SU-DHL-6 (cell line): ENCODE measurements at regions not wholly inside any gene's neighbourhood (a gene's known extent, or its start where the extent isn't known, plus 50 kb on each side); places are given as distances from the start of the nearest gene placed in this dataset.

Source experiments
- H2AFZ ChIP-seq: fragments of 200-600 bp; sonication (generic); 2 replicates; pipeline ENCODE4 v1.6.1; 2014; ENCODE audit warnings: low read depth, mild to moderate bottlenecking, moderate library complexity, mixed read lengths, antibody characterized with exemption, low read length; ENCODE audit not compliant: severe bottlenecking
- H3F3A ChIP-seq: fragments of 200-600 bp; shearing (Covaris generic); 2 replicates; pipeline ENCODE4 v1.6.0; 2016; ENCODE audit warnings: antibody characterized with exemption, mild to moderate bottlenecking; ENCODE audit not compliant: insufficient read depth
- H3K27ac ChIP-seq: fragments of 200-600 bp; sonication (generic); 2 replicates; pipeline ENCODE4 v1.5.1; 2016; ENCODE audit warnings: low read depth, mild to moderate bottlenecking, low read length, moderate library complexity, mixed read lengths
- H3K27me3 ChIP-seq: fragments of 200-600 bp; sonication (generic), shearing (Covaris generic); 2 replicates; pipeline ENCODE4 v1.6.0; 2014; ENCODE audit warnings: mild to moderate bottlenecking, low read length
- H3K36me3 ChIP-seq: fragments of 200-600 bp; sonication (generic); 2 replicates; pipeline ENCODE4 v1.6.1; 2014; ENCODE audit warnings: mild to moderate bottlenecking, low read length, mixed read lengths
- H3K4me2 ChIP-seq: fragments of 300-600, 200-600 bp; shearing (Covaris generic), sonication (generic); 2 replicates; pipeline ENCODE4 v1.6.0; 2014; ENCODE audit warnings: low read length, low read depth, mild to moderate bottlenecking; ENCODE audit not compliant: poor library complexity, severe bottlenecking
- H3K4me3 ChIP-seq: fragments of 200-600 bp; sonication (generic); 2 replicates; pipeline ENCODE4 v1.5.1; 2014; ENCODE audit warnings: antibody characterized with exemption, low read length, mild to moderate bottlenecking, mixed read lengths; ENCODE audit not compliant: insufficient read depth, poor library complexity, severe bottlenecking
- H3K79me2 ChIP-seq: fragments of 200-600 bp; sonication (generic); 2 replicates; pipeline ENCODE4 v1.6.1; 2014; ENCODE audit warnings: mild to moderate bottlenecking, low read length, moderate library complexity; ENCODE audit not compliant: insufficient read depth
- H3K9ac ChIP-seq: fragments of 200-600 bp; sonication (generic); 2 replicates; pipeline ENCODE4 v1.7.0; 2014; ENCODE audit warnings: mild to moderate bottlenecking, low read length
- H3K9me2 ChIP-seq: fragments of 200-600 bp; sonication (generic); replicated peaks from 2 replicates; pipeline ENCODE4 v1.6.1; 2014; ENCODE audit warnings: low read length; ENCODE audit not compliant: insufficient read depth
- H3K9me3 ChIP-seq: fragments of 200-600 bp; sonication (generic); 2 replicates; pipeline ENCODE4 v1.6.1; 2014; ENCODE audit warnings: low read length, mixed read lengths; ENCODE audit not compliant: insufficient read depth
- H4K20me1 ChIP-seq: fragments of 200-600 bp; sonication (generic); 2 replicates; pipeline ENCODE4 v1.6.1; 2014; ENCODE audit warnings: low read depth, mild to moderate bottlenecking, antibody characterized with exemption, low read length, moderate library complexity, mixed read lengths
- EZH2phosphoT487 ChIP-seq: fragments of 200-600 bp; sonication (generic), shearing (Covaris generic); conservative IDR thresholded peaks from 2 replicates; pipeline ENCODE4 v1.6.1; 2018; ENCODE audit warnings: mild to moderate bottlenecking, antibody characterized with exemption, low read length, moderate library complexity, mixed read lengths
- TF ChIP-seq, protein P1 (sequence below): fragments of 200-600 bp; sonication (generic); IDR thresholded peaks from one replicate; pipeline ENCODE4 v1.5.1; 2017; ENCODE audit warnings: antibody characterized with exemption, mild to moderate bottlenecking, low read length, moderate library complexity; ENCODE audit not compliant: insufficient read depth, poor library complexity, severe bottlenecking

DNA sequence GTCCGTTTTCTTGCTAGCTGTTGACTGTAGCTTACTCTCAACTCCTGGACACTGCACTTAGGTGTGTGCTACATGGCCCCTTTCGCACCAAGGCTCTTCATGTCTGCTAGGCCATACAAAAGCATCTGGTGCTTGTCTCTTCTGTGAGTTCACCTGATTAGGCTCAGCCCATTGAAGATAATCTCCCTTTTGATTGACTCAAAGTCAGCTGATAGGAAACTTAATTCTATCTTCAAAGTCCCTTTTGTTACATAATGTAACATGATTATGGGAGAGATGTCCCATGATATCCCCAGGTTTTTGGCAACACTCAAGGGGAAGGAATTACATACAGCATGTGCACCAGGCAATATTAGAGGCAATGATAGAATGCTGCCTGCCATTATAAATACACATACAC lies 263.0 kb upstream of the JAG1 start:
- no peak overlapping the region for H3K4me2 ChIP-seq
- H3K27ac ChIP-seq: no peak overlapping the region
- H3K79me2 ChIP-seq: no peaks in the 10 kb centered on the region
- H4K20me1 ChIP-seq: no peaks in the 10 kb centered on the region
- no peaks in the 10 kb centered on the region for H3F3A ChIP-seq
- H2AFZ ChIP-seq: no peak overlapping the region
- H3K9me3 ChIP-seq: no peaks in the 10 kb centered on the region
- no peak overlapping the region for H3K9ac ChIP-seq
- H3K27me3 ChIP-seq: no peaks in the 10 kb centered on the region
- TF ChIP-seq, protein P1, sequence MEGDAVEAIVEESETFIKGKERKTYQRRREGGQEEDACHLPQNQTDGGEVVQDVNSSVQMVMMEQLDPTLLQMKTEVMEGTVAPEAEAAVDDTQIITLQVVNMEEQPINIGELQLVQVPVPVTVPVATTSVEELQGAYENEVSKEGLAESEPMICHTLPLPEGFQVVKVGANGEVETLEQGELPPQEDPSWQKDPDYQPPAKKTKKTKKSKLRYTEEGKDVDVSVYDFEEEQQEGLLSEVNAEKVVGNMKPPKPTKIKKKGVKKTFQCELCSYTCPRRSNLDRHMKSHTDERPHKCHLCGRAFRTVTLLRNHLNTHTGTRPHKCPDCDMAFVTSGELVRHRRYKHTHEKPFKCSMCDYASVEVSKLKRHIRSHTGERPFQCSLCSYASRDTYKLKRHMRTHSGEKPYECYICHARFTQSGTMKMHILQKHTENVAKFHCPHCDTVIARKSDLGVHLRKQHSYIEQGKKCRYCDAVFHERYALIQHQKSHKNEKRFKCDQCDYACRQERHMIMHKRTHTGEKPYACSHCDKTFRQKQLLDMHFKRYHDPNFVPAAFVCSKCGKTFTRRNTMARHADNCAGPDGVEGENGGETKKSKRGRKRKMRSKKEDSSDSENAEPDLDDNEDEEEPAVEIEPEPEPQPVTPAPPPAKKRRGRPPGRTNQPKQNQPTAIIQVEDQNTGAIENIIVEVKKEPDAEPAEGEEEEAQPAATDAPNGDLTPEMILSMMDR: no peak
- TF ChIP-seq EZH2phosphoT487: no peak
- H3K36me3 ChIP-seq: no peaks in the 10 kb centered on the region
- H3K4me3 ChIP-seq: no peak overlapping the region
- H3K9me2 ChIP-seq: no peaks in the 10 kb centered on the region

DNA sequence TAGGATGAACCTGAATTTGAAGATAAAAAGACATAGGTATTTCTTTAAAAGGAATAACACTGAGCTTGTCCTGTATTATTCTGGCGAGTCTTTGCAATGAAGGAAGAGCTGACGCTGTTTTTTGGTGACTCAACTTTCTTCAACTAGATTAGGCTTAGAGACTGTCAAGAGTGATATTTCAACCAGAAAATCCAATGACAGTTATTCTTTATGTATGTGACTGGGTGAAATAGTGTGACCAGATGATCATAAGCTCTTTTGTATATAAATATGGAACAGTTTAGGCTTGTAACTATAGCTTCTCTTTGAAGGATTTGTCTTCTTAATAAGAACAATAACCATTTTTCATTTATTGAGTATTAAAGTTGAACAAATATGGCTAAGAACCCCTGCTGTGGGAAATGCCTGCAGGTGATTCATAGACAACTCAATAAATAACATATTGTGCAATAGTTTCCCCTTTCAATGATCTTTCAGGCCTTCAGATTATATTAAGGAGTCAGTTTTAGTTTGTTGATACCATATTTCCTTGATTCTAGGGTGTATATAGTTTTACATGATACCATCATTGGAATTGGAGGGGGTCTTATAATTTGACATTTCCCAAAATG lies 265.6 kb upstream of the JAG1 start:
- Histone ChIP-seq H2AFZ (no peak overlapping the region), H3K4me3 (no peak overlapping the region), H3K9me2 (no peaks in the 10 kb centered on the region), H3K79me2 (no peaks in the 10 kb centered on the region), H3K9me3 (no peaks in the 10 kb centered on the region), H4K20me1 (no peaks in the 10 kb centered on the region), H3K4me2 (no peak overlapping the region), H3K27ac (no peak overlapping the region), H3K27me3 (no peaks in the 10 kb centered on the region), H3K36me3 (no peaks in the 10 kb centered on the region), H3K9ac (no peak overlapping the region), H3F3A (no peaks in the 10 kb centered on the region)
- no peak for TF ChIP-seq EZH2phosphoT487
- TF ChIP-seq, protein P1: no peak

DNA sequence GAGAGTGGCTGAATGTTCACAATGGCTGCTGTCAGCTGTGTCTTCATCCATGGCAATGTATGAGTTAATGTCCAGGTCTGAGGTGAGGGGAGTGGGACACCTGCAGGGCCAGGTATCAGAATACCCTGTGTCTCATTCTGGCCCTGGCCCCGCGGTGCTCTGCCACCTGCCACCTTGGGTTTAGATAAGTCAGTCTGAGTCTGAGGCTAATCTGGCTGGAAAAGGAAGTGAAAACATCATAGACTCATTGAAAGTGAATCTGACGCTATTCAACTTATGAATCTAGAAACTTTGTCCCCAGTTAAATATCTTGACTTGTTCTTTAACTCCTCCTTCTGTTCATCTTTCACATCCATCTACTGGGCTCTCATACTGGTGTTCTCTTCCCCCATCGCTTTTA lies 267.1 kb upstream of the JAG1 start:
- H3K79me2 ChIP-seq: no peaks in the 10 kb centered on the region
- no peak overlapping the region for H3K4me3 ChIP-seq
- H3K4me2 ChIP-seq: no peak overlapping the region
- no peaks in the 10 kb centered on the region for H3K9me3 ChIP-seq
- H4K20me1 ChIP-seq: no peaks in the 10 kb centered on the region
- no peaks in the 10 kb centered on the region for H3K36me3 ChIP-seq
- no peaks in the 10 kb centered on the region for H3F3A ChIP-seq
- TF ChIP-seq, protein P1: no peak
- no peak for TF ChIP-seq EZH2phosphoT487
- H2AFZ ChIP-seq: no peak overlapping the region
- no peaks in the 10 kb centered on the region for H3K27me3 ChIP-seq
- H3K9ac ChIP-seq: no peak overlapping the region
- no peak overlapping the region for H3K27ac ChIP-seq
- 0 out of 2 replicates have a peak, but pooled peaks cover 4% of the 10 kb centered on the region for H3K9me2 ChIP-seq
